G401 (cell line): ENCODE measurements at regions not wholly inside any gene's neighbourhood (a gene's known extent, or its start where the extent isn't known, plus 50 kb on each side); places are given as distances from the start of the nearest gene placed in this dataset.

Experiments used
- DNase-seq: peaks from one replicate; pipeline ENCODE4 v3.0.0-alpha.2; 2015; ENCODE audit warnings: low spot score
- in situ Hi-C: cut with HindIII; loops from 2 replicates; pipeline ENCODE4 v1.10.0; 2016; ENCODE audit warnings: low sequenced_read_pairs, mixed read lengths

- in situ Hi-C loops, result no loop called here
- no peak for DNase-seq
Measured at GRCh38 chr12:34286934-34287333, 264.6 kb downstream of the ALG10 start.

DNA sequence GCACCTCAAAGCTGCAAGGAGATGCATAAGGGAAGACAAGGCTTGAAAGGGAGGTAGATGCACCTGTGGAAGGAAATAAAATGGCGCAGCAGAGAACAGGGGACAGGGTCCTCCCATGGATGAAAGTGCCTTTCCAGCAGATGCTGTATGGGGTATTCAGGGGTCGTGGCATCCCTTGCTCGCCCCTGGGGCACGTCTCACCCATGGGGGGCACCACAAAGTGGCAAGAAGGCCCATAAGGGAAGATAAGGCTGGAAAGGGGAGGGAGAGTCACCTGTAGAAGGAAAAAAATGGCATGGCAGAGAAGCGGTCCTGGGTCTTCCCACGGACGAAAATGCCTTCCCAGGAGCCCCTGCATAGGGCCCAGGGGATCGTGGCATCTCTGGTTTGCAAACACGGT is 265.1 kb downstream of the ALG10 start:
- DNase-seq, result no peak
- in situ Hi-C loops, result no loop called here

- in situ Hi-C loops, result no loop called here
- no peak for DNase-seq
Measured at GRCh38 chr12:34287986-34288962, 266.0 kb downstream of the ALG10 start.

- no peak for DNase-seq
- in situ Hi-C loops, result no loop called here
Measured at GRCh38 chr12:34288963-34289345, 266.7 kb downstream of the ALG10 start.

DNA sequence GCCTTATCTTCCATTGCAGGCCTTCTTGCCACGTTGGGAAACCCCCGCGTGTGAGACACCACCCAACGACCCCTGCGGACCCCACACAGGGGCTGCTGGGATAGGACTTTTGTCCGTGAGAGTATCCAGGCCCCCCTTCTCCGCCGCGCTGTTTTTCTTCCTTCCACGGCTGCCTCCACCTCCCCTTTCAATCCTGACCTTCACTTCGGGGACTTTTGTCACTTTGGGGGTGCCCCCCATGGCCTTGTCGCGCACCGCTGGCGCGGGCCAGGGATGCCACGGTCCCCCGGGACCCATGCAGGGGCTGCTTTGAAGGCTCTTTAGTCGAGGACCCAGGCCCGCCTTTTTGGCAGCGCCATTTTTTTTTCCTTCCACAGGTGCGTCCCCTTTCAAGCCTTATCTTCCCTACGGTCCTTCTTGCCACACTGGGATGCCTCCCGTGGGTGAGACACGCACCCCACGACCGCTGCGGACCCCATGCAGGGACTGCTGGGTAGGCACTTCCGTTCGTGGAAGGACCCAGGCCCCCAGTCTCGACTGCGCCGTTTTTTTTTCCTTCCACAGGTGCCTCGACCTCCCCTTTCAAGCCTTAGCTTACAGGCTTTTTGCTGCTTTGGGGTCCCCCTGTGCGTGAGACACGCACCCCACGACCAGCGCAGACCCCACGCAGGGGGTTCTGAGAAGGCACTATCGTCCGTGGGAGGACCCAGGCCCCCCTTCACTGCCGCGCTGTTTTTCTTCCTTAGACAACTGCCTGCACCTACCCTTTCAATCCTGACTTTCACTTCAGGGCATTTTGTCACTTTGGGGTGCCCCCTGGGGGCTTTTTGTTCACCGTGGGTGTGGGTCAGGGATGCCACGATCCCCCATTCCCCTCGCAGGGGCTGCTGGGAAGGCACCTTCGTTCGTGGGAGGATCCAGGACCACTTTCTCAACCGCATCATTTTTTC is 267.4 kb downstream of the ALG10 start:
- no peak for DNase-seq
- in situ Hi-C loops, result no loop called here

DNA sequence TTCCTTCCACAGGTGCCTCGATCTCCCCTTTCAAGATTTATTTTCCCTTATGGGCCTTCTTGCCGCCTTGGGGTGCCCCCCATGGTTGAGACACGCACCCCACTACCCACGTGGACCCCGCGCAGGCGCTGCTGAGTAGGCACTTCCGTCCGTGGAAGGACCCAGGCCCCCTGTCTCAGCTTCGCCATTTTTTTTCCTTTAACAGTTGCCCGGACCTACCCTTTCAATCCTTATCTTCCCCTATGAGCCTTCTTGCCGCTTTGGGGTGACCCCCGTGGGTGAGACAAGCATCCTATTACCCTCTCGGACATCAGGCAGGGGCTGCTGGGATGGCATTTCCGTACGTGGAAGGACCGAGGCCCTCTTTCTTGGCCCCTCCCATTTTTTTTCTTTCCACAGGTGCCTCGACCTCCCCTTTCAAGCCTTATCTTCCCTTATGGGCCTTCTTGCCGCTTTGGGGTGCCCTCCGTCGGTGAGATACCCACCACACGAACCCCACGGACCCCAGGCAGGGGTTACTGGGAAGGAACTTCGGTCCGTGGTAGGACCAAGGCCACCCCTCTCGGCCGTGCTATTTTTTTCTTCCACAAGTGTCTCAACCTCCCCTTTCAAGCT is 268.2 kb downstream of the ALG10 start:
- DNase-seq, result no peak
- in situ Hi-C loops, result no loop called here

GRCh38 chr12:34291001-34291400 is 268.7 kb downstream of the ALG10 start:
- in situ Hi-C loops, result no loop called here
- no peak for DNase-seq

GRCh38 chr12:34291426-34291901 is 269.2 kb downstream of the ALG10 start:
- DNase-seq, result no peak
- in situ Hi-C loops, result no loop called here

- in situ Hi-C loops, result no loop called here
- no peak for DNase-seq
Measured at GRCh38 chr12:34292736-34293625, 270.7 kb downstream of the ALG10 start.

DNA sequence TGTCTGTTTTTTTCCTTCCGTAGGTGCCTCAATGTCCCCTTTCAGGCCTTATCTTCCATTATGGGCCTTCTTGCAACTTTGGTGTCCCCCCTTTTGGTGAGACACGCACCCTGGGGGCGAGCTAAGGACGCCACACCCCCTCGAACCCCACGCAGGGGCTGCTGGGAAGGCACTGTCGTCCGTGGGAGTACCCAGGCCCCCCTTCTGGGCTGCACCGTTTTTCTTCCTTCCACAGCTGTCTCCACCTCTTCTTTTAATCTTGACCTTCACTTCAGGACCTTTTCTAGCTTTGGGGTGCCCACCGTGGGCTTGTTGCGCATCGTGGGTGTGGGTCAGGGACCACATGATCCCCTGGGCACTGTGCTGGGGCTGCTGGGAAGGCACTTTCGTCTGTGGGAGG is 271.8 kb downstream of the ALG10 start:
- in situ Hi-C loops, result no loop called here
- no peak for DNase-seq

DNA sequence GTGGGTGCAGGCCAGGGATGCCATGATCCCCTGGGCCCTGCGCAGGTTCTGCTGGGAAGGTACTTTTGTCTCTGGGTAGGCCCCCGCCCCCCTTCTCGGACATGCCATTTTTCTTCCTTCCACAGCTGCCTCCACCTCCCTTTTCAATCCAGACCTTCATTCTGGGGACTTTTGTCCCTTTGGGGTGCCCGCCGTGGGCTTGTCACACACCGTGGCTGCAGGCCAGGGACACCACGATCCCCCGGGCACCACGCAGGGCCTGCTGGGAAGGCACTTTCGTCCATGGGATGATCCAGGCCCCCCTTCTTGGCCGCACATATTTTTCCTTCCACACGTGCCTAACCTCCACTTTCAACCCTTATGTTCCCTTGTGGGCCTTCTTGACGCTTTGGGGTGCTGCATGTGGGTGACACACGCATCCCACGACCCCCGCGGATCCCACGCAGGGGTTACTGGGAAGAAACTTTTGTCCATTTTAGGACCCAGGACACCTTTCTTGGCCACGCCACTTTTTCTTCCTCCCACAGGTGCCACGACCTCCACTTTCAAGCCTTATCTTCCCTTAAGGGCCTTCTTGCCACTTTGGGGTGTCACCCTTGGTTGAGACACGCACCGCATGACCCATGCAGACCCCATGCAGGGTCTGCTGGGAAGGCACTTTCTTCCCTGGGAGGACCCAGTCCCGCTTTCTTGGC is 272.5 kb downstream of the ALG10 start:
- in situ Hi-C loops, result no loop called here
- no peak for DNase-seq

DNA sequence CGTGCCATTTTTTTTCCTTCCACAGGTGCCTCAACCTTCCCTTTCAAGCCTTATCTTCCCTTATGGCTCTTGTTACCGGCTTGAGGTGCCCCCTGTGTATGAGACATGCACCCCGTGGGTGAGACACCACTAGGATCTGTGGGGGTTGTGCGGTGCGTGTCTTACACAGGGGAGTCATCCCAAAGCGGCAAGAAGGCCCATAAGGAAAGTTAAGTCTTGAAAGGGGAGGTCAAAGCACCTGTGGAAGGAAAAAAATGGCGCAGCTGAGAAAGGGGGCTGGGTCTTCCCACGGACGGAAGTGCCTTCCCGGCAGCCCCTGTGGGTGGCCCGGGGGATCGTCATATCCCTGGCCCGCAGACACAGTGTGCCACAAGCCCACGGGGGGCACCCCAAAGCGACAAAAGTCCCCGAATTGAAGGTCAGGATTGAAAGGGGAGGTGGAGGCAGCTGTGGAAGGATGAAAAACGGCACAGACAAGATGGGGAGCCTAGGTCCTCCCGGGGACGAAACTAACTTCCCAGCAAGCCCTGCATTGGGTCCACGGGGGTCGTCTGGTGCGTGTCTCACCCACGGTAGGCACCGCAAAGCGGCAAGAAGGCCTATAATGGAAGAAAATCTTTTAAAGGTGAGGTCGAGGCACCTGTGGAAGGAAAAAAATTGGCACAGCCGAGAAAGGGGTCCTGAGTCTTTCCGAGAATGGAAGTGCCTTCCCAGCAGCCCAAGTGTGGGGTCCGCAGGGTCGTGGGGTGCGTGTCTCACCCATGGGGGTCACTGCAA is 273.3 kb downstream of the ALG10 start:
- in situ Hi-C loops, result no loop called here
- no peak for DNase-seq

DNA sequence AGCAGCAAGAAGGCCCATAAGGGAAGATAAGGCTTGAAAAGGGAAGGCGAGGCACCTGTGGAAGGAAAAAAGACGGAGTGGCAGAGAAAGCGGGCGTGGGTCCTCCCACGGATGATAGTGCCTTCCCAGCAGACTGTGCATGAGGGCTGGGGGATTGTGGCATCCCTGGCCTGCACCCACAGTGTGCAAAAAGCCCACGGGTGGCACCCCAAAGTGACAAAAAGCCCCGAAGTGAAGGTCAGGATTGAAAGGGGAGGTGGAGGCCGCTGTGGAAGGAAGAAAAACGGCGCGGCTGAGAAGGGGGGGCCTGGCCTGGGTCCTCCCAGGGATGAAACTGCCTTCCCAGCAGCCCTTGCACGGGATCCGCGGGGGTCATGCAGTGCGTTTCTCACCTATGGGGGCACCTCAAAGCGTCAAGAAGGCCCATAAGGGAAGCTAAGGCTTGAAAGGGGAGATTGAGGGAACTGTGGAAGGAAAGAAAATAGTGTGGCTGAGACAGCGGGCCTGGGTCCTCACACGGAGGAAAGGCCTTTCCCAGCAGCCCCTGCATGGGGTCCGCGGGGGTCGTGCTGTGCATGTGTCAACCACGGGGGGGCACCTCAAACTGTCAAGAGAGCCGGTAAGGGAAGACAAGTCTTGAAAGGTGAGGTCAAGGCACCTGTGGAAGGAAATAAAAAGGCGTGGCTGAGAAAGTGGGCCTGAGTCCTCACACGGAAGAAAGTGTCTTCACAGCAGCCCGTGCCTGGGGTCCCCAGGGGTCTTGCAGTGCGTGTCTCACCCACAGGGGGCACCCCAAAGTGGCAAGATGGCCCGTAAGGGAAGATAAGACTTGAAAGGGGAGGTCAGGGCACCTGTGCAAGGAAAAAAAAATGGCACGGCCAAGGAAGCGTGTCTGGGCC is 274.1 kb downstream of the ALG10 start:
- in situ Hi-C loops, result no loop called here
- no peak for DNase-seq

GRCh38 chr12:34297126-34297789 is 275.0 kb downstream of the ALG10 start:
- in situ Hi-C loops, result no loop called here
- no peak for DNase-seq

- in situ Hi-C loops, result no loop called here
- no peak for DNase-seq
Measured at GRCh38 chr12:34297790-34298164, 275.5 kb downstream of the ALG10 start.
